Islet of Langerhans (tissue), 1 donor: ENCODE measurements at regions not wholly inside any gene's neighbourhood (a gene's known extent, or its start where the extent isn't known, plus 50 kb on each side); places are given as distances from the start of the nearest gene placed in this dataset.
"Not testable (repeated sequence)": the region's sequence is repeated elsewhere in the genome, so short reads cannot be mapped to it uniquely, and the experiment has no call there.

Experiments used
- FAIRE-seq: peaks from one replicate; lab custom pipeline; 2011; peaks lifted over from hg19 to GRCh38; lab: Jason Lieb, UNC

DNA sequence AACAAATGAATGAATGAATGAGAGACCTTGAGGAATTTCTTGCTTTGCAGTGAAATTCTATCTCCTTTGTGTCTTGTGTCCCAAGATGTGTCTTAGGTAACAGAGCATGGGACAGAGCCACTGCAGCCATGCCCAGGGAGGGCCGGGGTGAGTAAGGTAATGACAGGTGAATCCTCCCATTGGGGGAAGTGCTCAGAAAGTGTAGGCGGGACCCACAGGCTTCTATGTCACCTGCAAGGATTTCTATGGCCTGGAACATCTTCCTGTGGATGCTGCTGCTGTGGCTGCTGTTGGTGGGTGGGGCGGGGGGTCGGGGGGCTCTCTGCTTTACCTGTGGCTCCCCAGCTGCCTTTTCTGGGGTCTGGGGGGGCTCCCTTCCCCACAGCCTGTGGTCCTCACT lies 133.6 kb upstream of the IER5L start:
- FAIRE-seq = no peak

DNA sequence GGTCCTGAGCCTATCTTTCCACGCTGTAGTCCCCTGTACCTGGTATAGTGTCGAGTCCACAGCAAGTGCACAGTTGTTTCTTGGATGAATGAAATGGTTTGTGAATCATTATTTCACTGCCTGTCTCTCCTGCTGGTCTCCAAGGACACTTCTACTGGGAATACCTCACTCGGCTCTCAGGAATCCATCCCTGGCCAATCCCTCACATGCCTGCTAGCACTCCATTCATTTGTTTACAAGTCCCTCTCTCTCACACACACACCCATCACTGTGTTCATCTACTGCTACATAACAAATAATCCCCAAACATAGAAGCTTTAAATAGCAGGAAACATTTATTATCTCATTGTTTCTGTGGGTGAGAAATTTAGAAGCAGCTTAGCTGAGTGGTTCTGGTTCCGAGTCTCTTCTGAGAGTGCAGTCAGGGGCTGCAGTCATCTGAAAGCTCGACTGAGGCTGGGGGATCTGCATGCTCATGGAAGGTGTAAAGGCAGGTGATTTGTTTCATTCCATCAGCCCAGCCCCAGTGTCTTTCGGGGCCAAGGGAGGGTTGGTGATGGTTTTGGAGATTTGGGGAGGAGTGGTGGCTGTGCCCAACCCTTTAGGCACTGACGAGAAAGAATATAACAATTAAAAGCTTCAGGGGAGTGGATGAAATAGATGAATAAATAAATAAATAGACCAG lies 132.7 kb upstream of the IER5L start:
- no peak for FAIRE-seq

DNA sequence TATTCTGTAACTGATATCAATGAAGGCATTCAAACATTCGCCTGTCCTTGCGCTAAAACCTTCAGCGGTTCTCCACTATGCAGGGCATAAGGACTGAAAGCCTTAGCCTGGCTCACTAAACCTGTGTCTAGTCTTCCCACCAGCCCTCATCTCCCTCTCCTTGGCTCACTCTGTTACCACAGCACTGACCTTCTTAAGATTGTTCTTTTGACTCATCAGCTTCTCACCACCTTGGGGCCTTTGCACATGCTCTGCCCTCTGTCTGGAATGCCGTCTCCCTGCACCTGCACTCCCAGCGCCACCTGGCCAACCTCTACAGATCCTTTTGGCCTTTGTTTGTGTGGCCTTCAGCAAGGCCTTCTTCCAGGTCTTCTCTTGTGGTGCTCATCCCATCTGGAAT lies 131.8 kb upstream of the IER5L start:
- no peak for FAIRE-seq

- no peak for FAIRE-seq
Measured at GRCh38 chr9:129309041-129309430, 131.0 kb upstream of the IER5L start.

DNA sequence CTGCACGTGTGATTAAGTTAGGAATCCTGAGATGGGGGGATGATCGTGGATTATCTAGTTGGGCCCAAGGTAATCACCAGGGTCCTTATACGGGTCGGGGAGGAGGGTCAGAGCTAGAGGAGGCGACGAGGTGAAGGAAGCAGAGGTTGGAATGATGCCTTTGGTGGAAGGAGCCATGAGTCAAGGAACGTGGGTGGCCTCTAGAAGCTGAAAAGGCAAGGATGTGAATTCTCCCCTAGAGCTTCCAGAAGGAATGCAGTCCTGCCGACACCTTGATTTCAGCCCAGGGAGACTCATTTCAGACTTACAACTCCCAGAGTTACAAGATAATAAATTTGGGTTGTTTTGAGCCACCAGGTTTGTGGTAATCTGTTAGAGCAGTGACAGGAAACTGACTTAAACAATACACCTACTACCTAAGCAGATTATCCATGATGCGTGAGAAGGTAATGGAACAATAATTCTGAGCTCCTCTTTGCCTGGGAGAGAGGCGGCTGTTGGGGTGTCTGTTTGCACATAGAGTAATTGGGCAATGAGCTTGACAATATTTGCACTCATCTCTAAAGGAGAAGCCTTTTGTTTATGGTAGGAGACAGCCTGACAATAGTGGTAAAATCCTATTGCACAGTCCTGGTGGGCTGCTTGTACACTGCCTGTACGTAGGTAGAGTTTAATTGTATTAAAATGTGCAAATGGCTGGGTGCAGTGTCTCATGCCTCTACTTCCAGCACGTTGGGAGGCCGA lies 129.3 kb upstream of the IER5L start:
- no peak for FAIRE-seq

DNA sequence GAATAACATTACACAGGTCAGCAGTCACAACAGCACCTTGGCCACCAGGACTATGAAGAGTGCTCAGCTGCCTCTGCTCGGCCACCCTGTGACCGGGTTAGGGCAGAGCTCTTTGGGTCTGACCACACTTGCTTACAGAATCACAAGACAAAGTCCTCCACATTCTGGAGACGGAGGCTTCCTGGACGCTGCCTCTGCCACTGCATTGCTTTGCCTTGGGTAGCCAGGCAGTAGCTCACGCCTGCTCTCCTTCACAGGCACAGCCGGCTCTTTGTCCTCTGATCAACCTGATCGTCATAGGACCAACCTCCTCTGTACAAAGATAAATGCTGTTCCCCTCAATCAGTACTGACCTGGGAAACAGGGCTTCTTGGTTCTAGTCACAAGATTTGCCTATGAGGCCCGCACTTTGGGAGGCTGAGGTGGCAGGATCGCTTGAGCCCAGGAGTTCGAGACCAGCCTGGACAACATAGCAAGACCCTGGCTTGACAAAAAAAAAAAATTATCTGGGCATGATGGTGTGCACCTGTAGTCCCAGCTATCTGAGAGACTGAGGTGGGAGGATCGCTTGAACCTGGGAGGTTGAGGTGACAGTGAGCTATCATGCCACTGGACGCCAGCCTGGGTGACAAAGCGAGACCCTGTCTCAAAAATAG lies 128.4 kb upstream of the IER5L start:
- no peak for FAIRE-seq

DNA sequence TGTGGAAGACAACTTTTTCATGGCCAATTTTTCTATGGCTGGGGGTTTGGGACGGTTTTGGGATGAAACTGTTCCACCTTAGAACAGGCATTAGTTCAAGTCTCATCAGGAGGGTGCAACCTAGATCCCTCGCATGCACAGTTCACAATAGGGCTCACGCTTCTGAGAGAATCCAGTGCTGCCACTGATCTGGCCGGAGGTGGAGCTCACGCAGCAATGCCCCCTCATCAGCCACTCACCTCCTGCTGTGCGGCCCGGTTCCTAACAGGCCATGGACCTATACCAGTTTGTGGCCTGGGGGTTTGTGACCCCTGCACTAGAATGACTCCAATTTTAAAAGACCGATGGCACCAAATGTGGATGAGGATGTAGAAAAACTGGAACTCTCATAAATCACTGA lies 127.2 kb upstream of the IER5L start:
- FAIRE-seq = no peak

GRCh38 chr9:129301941-129302340 lies 123.9 kb upstream of the IER5L start:
- FAIRE-seq = no peak

DNA sequence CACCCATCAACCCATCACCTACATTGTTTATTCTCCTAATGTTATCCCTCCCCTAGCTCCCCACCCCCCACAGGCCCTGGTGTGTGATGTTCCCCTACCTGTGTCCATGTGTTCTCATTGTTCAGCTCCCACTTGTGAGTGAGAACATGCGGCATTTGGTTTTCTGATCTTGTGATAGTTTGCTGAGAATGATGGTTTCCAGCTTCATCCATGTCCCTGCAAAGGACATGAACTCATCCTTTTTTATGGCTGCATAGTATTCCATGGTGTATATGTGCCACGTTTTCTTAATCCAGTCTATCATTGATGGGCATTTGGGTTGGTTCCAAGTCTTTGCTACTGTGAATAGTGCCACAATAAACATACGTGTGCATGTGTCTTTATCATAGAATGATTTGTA lies 118.1 kb upstream of the IER5L start:
- not testable (repeated sequence) for FAIRE-seq

- no peak for FAIRE-seq
Measured at GRCh38 chr9:129291041-129291501, 113.0 kb upstream of the IER5L start.

DNA sequence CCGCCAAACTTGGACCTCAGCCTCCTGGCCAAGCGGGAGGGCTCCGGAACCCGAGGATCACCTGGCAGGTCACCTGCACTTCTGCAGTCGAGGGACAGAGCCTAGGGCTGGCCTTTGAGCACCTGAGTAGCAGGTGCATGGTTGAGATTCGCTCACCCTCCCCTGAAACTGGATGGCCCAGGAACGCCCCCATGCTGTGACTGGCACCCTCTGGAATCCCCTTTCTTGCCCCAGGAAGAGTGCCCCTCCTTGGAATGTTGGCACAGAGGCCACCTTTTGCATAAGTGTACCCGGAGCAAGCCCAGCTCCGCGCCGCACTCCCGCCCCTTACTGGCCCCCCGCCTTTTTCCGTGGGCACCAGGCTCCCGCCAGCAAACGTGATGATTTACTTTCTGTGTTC lies 112.5 kb upstream of the IER5L start:
- FAIRE-seq = no peak

GRCh38 chr9:129289883-129290282 lies 111.8 kb upstream of the IER5L start:
- FAIRE-seq = no peak

DNA sequence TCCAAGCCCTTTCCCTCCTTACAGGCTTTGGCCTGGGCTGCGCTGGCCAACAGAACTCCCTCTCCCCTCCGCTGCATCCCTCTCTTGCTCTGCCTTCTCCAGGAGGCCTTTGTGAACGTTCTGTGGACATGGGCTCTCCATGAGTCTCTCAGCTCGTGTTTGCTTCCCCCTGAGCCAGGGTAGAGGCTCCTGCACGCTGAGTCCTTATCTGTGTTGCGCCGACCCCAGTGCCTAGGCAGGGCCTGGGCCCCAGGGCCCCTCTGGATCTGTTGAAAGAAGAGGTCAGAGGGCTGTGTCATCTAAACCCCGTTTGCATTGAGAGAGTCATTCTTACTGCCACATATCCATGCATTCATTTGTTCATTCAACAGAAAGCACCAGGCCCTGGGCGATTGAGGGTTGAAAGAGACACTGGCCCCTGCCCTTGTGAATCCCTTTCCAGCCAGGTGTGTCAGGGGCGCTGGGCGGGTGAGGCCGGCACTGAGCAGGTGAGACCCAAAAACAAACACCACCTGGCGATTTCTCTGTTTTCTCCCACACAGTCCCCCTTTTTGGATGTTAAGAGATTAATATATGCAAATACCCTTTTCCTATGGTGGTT lies 111.2 kb upstream of the IER5L start:
- FAIRE-seq = no peak

DNA sequence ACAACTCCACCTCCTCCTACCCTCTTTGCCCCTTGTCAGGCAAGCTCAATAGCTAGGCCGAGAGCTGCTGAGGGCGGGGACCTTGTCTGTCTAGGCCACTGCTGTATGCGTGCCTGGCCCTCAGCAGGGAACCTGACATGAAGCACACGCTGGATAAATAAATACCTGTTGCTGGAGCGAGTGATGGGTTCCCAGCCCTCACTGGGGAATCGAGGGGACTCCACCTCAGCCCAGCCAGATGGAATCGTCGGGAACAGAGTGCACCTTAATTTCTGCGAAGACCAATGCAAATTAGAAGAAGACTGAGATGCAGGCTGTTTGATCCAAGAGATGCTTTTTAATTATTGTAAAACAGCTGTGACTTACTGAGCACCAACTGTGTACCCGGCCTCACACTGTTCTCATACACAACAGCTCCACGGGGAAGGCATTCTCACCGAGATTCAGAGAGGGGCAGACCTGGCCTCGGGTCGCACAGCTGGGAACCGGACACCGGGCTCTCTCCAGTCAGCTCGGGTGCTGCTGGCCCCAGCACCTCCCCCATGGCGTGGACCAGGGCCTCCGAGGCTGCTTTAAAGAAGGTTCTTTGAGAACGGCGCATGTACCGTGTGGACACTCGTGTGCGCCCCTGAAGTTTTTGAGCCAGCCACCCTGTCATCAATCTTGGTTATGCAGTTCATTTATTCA lies 109.7 kb upstream of the IER5L start:
- FAIRE-seq = no peak

DNA sequence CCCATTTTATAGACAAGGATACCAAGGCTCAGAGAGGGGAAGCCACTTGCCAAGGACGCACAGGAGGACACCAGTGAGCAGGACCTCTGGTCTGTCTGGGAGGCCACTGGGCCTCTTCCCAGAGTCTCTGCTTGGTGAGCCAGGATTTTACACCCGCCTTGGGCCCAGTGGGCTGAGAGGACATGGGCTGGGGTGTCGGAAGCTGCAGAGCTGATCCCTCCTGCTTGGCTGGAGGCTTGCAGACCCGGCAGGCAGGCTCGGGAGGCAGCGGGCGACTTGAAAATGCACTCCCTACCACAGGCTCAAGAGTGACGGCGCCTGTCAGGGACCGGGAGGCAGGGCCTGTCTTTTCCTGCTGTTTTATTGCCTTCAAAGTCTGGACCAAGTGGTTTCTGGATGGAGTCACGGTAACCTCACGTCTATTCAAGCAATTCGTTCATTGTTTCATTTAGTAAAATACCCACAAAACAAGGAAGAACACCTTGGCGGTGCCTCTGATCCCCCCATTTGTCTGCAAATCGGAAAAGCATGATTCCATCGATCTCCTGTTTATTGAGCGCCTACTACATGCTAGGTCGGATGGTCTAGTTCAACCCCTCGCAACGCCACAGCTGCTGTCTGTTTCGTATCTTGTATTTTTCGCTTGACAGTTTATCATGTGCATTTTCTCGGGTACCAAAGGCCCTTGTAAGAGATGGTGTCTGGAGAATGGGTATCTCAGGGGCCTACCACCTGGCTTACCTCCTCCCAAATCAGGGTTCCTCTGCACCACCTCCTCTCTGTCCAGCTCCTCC lies 108.1 kb upstream of the IER5L start:
- FAIRE-seq = no peak

DNA sequence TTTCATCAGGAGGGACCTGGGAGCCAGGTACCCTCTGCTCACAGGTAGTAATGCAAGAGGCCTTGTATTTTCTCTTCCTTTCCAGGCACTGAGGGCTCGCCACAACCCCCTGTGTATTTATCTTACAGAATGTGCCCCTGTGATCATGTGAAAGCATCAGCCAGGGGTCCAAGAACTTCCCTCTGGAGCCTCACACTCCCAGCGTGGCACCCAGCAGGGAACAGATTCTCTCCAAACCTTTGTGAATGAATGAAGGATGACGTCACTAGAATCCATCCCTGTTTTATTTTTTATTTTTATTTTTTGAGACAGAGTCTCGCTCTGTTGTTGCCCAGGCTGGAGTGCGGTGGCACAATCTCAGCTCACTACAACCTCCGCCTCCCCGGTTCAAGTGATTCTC lies 107.3 kb upstream of the IER5L start:
- FAIRE-seq = no peak

DNA sequence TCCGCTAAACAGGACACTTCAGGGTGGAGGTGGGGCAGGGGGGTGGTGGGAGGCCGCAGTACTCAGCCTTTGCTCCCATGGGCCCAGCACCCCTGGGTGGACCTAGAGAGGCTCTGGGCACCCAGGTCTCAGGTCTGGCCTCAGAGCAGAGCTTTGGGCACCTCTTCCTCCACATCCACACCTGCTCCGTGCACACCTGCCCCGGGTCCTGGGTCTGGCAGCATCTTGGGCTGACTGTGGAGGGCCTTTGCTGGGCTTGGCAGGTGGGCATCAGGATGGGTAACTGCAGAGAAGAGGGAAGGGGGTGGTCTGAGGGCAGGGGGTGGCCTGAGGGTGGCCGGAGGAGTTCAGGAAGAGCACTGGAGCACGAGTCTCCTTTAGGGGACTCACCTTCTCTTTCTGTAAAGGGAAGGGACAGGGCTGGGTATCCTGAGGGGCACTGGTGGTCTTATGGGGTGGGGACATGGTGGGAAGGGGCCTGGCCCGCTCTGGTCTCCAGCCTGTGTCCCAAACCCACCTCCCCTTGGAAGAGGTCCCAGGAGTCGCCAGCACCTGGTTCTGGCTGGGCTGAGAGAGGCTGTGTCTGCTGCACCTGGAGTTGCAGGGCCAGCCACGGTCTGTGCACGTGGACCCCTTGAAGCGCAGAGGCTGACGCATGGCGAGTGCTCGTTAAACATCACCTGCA lies 106.7 kb upstream of the IER5L start:
- FAIRE-seq = no peak

DNA sequence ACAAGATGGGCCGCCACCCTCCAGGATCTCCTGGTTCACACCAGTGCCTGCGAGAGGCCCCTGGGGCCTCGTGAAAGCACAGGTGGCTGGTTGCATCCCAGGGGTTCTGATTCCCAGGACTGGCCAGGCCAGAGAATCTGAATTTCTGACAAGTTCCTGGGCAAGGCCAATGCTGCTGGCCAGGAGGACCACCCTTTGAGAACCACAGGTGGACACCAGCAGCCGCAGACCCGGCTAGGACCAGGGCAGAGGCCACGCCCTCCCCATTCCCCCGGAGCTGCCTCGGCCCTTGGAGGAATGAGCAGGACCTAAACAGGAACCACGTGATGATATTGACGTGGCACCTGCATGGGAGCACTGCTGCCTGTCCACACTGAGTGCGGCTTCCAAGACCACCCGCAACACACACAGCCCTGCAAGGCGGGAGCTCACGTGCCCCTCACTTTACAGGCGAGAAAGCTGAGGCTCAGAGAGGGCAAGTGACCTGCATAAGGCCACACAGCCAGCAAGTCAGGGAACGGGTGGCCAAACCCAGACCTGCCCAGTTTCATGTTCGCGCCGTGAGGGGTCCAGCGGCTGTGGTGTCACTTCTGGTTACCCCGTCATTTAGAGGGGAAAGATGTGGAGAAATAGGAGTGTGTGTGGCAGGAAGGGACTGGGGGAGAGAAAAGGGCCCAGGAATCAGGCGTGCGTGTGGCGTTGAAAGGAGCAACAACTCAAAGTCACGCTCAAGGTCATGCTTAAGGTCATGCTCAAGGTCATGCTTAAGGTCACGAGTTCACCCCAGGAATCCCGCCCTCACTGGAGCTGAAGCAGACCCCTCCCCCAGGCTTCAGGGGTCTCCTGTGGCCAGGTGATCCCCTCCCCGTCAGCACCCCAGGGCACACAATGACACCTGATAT lies 105.9 kb upstream of the IER5L start:
- no peak for FAIRE-seq

GRCh38 chr9:129283291-129283691 lies 105.2 kb upstream of the IER5L start:
- FAIRE-seq = no peak

DNA sequence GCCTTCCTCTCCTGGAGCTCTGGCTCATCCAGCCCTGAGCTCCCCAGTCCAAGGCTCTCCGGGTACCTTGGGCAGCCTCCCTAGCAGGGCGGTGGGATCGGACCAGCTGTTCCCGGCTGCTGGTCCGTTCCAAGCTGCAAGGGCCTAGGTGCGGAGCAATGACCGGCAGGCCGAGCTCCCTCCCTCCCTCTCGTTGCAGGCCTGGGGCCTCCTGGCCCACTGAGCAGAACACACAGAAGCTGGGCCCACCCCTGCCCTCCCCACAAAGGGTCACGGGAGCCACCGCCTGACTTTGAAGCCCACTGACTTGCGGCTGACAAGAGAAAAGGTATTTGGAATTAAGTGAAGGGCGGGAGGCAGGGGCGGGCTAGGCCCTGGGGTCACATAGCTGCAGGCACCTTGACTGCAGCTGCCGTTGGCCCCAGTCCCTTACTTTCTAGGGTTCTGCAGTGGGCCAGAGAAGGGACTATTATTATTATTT lies 104.7 kb upstream of the IER5L start:
- no peak for FAIRE-seq
